Pancreas (tissue), 10 donors: ENCODE measurements at regions not wholly inside any gene's neighbourhood (a gene's known extent, or its start where the extent isn't known, plus 50 kb on each side); places are given as distances from the start of the nearest gene placed in this dataset.
"Not testable (repeated sequence)": the region's sequence is repeated elsewhere in the genome, so short reads cannot be mapped to it uniquely, and the experiment has no call there.

Source experiments
- ATAC-seq, 4 donors: fragments of 200-7000 bp; cut with Tn5 transposase; one replicate each; pipeline versions ENCODE4 v1.8.0 to v1.9.1; 2020; ENCODE audit warnings: mild to moderate bottlenecking in 4 of 4, moderate library complexity in 4 of 4
- DNase-seq, 6 donors: peaks; one replicate each; pipeline ENCODE4 v3.0.0-alpha.2; 2020
- FAIRE-seq: peaks from 2 replicates; lab custom pipeline; 2012; peaks lifted over from hg19 to GRCh38; lab: Jason Lieb, UNC
- H3K27ac ChIP-seq, 4 donors: fragments of 200-600 bp; sonication (generic); 1 replicate in 3 of 4; 2 replicates in 1 of 4; pipeline versions ENCODE4 v1.5.0 to v1.8.0; 2020
- H3K27me3 ChIP-seq, 4 donors: fragments of 200-600 bp; one replicate each; pipeline ENCODE4 v1.8.0; 2021
- H3K36me3 ChIP-seq, 3 donors: fragments of 200-600 bp; sonication (generic) in 1 of 3; one replicate each; pipeline versions ENCODE4 v1.5.0 to v1.8.0; 2020 to 2021
- H3K4me1 ChIP-seq, 3 donors: fragments of 200-600 bp; one replicate each; pipeline ENCODE4 v1.8.0; 2021
- H3K4me3 ChIP-seq, 4 donors: fragments of 200-600 bp; sonication (generic) in 2 of 4; one replicate each; pipeline versions ENCODE4 v1.5.0 to v1.8.0; 2020 to 2021
- H3K9me3 ChIP-seq, 4 donors: fragments of 200-600 bp; one replicate each; pipeline ENCODE4 v1.8.0; 2021
- WGBS, 2 donors: extraction: QIAGEN DNeasy Blood & Tissue Kit; methylation state at CpG; one replicate each; pipeline ENCODE4 v1.1.7; 2013; 5-methylcytosine and 5-hydroxymethylcytosine counted together
- intact Hi-C, 3 donors: fragments of 100-400 bp; cut with DNase I; formaldehyde crosslinking; loops; one replicate each; pipeline versions ENCODE4 v1.11.1 to v1.14.2; 2022
- TF ChIP-seq, protein P1 (sequence below), 4 donors: fragments of 200-600 bp; sonication (generic) in 3 of 4; IDR thresholded peaks; one replicate each; pipeline versions ENCODE4 v1.5.0 to v1.8.0; 2021; ENCODE audit warnings: antibody characterized with exemption in 4 of 4
- donor health status: healthy with polysubstance abuse.
- donor health status: DM: no; HTN: no; CAD: no; lungs with moderate emphysema.
- donor health status: DM: no; HTN: no; CAD: no.
- donor health status: control.
- donor health status: control.
- donor health status: Bipolar disorder and iron deficiency.
- donor health status: DM: yes; HTN: yes; CAD: no.
- donor health status: DM: no; HTN: no; CAD: no.
- donor health status: DM: no; HTN: no; CAD: no.
- donor health status: DM: yes; HTN: yes; CAD: no.

GRCh38 chr5:74482523-74482922 is 158.0 kb downstream of the ENC1 start:
- no peak for FAIRE-seq
- Histone ChIP-seq H3K27me3 (no peaks in the 10 kb centered on the region), H3K4me3 (no peak overlapping the region), H3K9me3 (no peaks in the 10 kb centered on the region), H3K27ac (no peak overlapping the region), H3K4me1 (no peaks in the 10 kb centered on the region), H3K36me3 (no peaks in the 10 kb centered on the region)
- WGBS, 2 donors = 85 to 86% methylated on average over 6 of the region's 6 CpGs
- no peak for DNase-seq
- TF ChIP-seq, protein P1, sequence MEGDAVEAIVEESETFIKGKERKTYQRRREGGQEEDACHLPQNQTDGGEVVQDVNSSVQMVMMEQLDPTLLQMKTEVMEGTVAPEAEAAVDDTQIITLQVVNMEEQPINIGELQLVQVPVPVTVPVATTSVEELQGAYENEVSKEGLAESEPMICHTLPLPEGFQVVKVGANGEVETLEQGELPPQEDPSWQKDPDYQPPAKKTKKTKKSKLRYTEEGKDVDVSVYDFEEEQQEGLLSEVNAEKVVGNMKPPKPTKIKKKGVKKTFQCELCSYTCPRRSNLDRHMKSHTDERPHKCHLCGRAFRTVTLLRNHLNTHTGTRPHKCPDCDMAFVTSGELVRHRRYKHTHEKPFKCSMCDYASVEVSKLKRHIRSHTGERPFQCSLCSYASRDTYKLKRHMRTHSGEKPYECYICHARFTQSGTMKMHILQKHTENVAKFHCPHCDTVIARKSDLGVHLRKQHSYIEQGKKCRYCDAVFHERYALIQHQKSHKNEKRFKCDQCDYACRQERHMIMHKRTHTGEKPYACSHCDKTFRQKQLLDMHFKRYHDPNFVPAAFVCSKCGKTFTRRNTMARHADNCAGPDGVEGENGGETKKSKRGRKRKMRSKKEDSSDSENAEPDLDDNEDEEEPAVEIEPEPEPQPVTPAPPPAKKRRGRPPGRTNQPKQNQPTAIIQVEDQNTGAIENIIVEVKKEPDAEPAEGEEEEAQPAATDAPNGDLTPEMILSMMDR (IDR thresholded peaks at IDR 0.05) = no peak
- intact Hi-C loops = no loop called here
- ATAC-seq = no peak

DNA sequence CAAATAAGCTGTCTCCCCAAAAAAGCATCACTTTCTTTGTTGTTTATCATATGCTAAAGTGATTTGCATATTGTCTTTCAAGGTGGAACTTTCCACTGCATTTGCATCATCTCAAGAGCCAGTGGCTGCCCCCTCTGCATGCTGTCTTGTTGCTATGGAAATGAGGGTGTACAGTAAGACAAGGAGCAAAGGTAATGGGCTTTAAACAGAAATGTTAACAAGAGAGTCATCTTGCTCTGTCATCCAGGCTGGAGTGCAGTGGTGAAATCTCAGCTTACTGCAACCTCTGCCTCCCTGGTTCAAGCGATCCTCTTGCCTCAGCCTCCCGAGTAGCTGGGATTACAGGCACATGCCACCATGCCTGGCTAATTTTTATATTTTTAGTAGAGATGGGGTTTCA is 159.2 kb downstream of the ENC1 start:
- intact Hi-C loops, ATAC-seq, FAIRE-seq, DNase-seq, H3K27me3 ChIP-seq, H3K9me3 ChIP-seq, H3K36me3 ChIP-seq, H3K27ac ChIP-seq, H3K4me1 ChIP-seq, H3K4me3 ChIP-seq: not testable (repeated sequence)
- 90 to 97% methylated on average over 2 of the region's 2 CpGs for WGBS, 2 donors

GRCh38 chr5:74480201-74480600 is 160.3 kb downstream of the ENC1 start:
- Histone ChIP-seq H3K4me3 (no peak overlapping the region), H3K27me3 (no peaks in the 10 kb centered on the region), H3K36me3 (no peaks in the 10 kb centered on the region), H3K27ac (no peak overlapping the region), H3K9me3 (no peaks in the 10 kb centered on the region), H3K4me1 (no peaks in the 10 kb centered on the region)
- 86% methylated on average over 6 of the region's 6 CpGs for WGBS, 2 donors
- DNase-seq (no peak), FAIRE-seq (no peak), ATAC-seq (no peak)
- intact Hi-C loops = no loop called here
- TF ChIP-seq, protein P1 (IDR thresholded peaks at IDR 0.05) = no peak

DNA sequence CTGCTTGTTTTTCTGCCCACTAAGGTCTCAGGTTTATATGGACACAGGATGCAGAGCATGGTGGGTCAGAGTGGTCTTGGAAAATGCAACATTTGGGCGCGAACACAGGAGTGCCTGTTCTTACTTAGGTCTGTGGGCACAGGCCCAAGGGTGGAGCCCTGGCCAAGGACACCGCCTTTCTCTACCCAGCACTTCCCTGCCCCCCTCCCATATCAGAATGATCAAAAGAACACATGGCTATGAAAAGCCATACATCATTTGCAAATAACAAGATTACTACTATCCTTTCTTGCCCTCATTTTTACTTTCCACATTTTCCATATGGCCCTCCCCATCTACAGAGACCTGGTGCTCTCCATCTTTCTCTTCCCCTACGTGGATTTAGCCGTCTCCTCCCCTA is 162.2 kb downstream of the ENC1 start:
- Histone ChIP-seq H3K4me1 (no peaks in the 10 kb centered on the region), H3K27ac (no peak overlapping the region), H3K4me3 (no peak overlapping the region), H3K27me3 (no peaks in the 10 kb centered on the region), H3K9me3 (no peaks in the 10 kb centered on the region), H3K36me3 (no peaks in the 10 kb centered on the region)
- TF ChIP-seq, protein P1 (IDR thresholded peaks at IDR 0.05) = no peak
- intact Hi-C loops = no loop called here
- no peak for ATAC-seq
- DNase-seq = no peak
- FAIRE-seq = no peak
- 75 to 82% methylated on average over 5 of the region's 5 CpGs for WGBS, 2 donors

GRCh38 chr5:74477761-74478160 is 162.8 kb downstream of the ENC1 start:
- intact Hi-C loops = no loop called here
- ATAC-seq (no peak), DNase-seq (no peak), FAIRE-seq (no peak)
- Histone ChIP-seq H3K27me3 (no peaks in the 10 kb centered on the region), H3K4me3 (no peak overlapping the region), H3K27ac (no peak overlapping the region), H3K36me3 (no peaks in the 10 kb centered on the region), H3K4me1 (no peaks in the 10 kb centered on the region), H3K9me3 (no peaks in the 10 kb centered on the region)
- TF ChIP-seq, protein P1 (IDR thresholded peaks at IDR 0.05) = no peak
- 92 to 95% methylated on average over 12 of the region's 12 CpGs for WGBS, 2 donors
